ENCODE measurements at regions not wholly inside any gene's neighbourhood (a gene's known extent, or its start where the extent isn't known, plus 50 kb on each side); places are given as distances from the start of the nearest gene placed in this dataset.
A peak's percentile ranks its signal among the peaks of the same experiment; 100 is the strongest.

DNA sequence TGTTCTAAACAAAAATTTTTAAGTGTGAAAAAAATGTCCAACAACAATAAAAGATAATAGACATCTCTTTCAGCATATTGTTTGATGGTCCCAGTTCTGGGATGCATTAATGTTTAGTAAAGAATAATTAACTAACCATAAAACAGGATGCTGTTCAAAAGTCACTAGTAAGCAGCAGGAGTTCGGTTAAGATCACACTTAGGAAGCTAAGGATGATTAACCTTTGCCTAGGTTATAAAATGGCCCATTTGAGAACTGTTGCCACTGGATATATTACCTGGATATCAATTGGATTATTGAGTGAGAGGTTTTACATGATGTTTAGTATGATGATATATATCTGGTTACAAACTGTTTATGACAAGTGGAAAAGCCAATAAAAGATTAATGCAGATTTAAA, 171.7 kb downstream of the ATG4C start:
- Histone ChIP-seq H3K4me3 (ENCODE audit: low read length) (no peak overlapping the region), H3K9me2 (ENCODE audit: insufficient read depth, low read length) (no peaks in the 10 kb centered on the region), H3K9ac (ENCODE audit: low read length) (no peak overlapping the region), H3K9me3 (ENCODE audit: low read length) (no peaks in the 10 kb centered on the region), H3K27me3 (ENCODE audit: insufficient read depth, low read depth, low read length) (no peaks in the 10 kb centered on the region), H3K36me3 (ENCODE audit: insufficient read depth, low read length) (no peaks in the 10 kb centered on the region), H3K4me2 (ENCODE audit: low read length) (no peak overlapping the region), H4K20me1 (ENCODE audit: insufficient read depth) (no peaks in the 10 kb centered on the region), H3K79me2 (replicated peaks; ENCODE audit: insufficient read depth, low read length) (no peaks in the 10 kb centered on the region), H3K27ac (ENCODE audit: low read length) (no peak overlapping the region), H2AFZ (ENCODE audit: low read depth, low read length) (no peak overlapping the region), H3F3A (ENCODE audit: insufficient read depth, low read length, poor library complexity, severe bottlenecking) (no peaks in the 10 kb centered on the region)
- TF ChIP-seq, protein P1, sequence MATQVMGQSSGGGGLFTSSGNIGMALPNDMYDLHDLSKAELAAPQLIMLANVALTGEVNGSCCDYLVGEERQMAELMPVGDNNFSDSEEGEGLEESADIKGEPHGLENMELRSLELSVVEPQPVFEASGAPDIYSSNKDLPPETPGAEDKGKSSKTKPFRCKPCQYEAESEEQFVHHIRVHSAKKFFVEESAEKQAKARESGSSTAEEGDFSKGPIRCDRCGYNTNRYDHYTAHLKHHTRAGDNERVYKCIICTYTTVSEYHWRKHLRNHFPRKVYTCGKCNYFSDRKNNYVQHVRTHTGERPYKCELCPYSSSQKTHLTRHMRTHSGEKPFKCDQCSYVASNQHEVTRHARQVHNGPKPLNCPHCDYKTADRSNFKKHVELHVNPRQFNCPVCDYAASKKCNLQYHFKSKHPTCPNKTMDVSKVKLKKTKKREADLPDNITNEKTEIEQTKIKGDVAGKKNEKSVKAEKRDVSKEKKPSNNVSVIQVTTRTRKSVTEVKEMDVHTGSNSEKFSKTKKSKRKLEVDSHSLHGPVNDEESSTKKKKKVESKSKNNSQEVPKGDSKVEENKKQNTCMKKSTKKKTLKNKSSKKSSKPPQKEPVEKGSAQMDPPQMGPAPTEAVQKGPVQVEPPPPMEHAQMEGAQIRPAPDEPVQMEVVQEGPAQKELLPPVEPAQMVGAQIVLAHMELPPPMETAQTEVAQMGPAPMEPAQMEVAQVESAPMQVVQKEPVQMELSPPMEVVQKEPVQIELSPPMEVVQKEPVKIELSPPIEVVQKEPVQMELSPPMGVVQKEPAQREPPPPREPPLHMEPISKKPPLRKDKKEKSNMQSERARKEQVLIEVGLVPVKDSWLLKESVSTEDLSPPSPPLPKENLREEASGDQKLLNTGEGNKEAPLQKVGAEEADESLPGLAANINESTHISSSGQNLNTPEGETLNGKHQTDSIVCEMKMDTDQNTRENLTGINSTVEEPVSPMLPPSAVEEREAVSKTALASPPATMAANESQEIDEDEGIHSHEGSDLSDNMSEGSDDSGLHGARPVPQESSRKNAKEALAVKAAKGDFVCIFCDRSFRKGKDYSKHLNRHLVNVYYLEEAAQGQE (IDR thresholded peaks at IDR 0.05; ENCODE audit: borderline replicate concordance) = no peak
- TF ChIP-seq EP300 (conservative IDR thresholded peaks at IDR 0.05; ENCODE audit: poor library complexity, severe bottlenecking) = no peak
- TF ChIP-seq CTCF (IDR thresholded peaks at IDR 0.05; ENCODE audit: poor library complexity, severe bottlenecking) = no peak
- no peak for TF ChIP-seq MXI1 (conservative IDR thresholded peaks at IDR 0.05; ENCODE audit: poor library complexity, severe bottlenecking)
- TF ChIP-seq POLR2AphosphoS5 (IDR thresholded peaks at IDR 0.05) = no peak
- TF ChIP-seq RAD21 (conservative IDR thresholded peaks at IDR 0.05) = no peak

DNA sequence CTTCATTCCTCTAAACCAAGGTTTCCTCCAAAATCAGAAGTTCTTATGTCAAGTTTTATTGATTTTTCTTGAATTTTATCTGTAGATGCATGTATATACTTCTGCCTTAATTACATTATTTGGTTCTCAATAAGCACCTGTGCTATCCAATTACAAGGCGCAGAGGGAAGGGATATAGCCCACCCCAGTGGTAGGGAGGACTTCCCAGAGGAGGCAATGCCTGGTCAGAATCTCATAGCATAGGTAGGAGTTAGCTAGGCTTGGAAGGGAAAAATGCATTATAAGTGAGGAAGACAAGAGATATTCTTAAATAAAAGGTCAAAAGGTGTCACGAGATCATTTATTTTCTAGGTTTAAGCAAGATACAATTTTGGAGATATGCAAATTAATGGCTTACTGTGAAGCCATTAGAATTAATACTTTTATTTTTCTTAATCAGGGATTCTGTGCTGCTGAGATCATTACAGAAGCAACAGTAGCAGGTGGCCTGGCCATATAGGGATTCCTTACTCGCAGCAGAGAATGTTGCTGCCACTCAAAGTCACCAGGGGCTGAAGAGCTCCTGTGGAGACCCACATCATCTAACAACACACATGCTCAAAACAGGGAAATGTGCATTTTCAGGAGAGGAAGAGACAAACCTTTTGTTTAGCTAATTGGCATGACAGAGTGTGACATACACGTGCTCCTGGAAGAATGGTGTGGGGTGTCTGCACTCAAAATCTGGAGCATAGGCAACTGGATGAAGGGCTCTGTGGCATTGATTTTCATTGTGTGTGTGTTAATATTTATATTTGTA, 178.3 kb downstream of the ATG4C start:
- H3K27me3 ChIP-seq (ENCODE audit: insufficient read depth, low read depth, low read length) = no peaks in the 10 kb centered on the region
- H3K9ac ChIP-seq (ENCODE audit: low read length) = no peak overlapping the region
- no peaks in the 10 kb centered on the region for H3K9me2 ChIP-seq (ENCODE audit: insufficient read depth, low read length)
- H3K79me2 ChIP-seq (replicated peaks; ENCODE audit: insufficient read depth, low read length) = no peaks in the 10 kb centered on the region
- no peaks in the 10 kb centered on the region for H3F3A ChIP-seq (ENCODE audit: insufficient read depth, low read length, poor library complexity, severe bottlenecking)
- no peak overlapping the region for H3K4me2 ChIP-seq (ENCODE audit: low read length)
- no peak overlapping the region for H3K4me3 ChIP-seq (ENCODE audit: low read length)
- no peak overlapping the region for H2AFZ ChIP-seq (ENCODE audit: low read depth, low read length)
- H3K9me3 ChIP-seq (ENCODE audit: low read length) = no peaks in the 10 kb centered on the region
- TF ChIP-seq CTCF (IDR thresholded peaks at IDR 0.05; ENCODE audit: poor library complexity, severe bottlenecking) (no peak), POLR2AphosphoS5 (IDR thresholded peaks at IDR 0.05) (peak; percentile 66), EZH2 (IDR thresholded peaks at IDR 0.05; ENCODE audit: borderline replicate concordance, insufficient read depth, low read length, poor library complexity, severe bottlenecking) (no peak), EP300 (conservative IDR thresholded peaks at IDR 0.05; ENCODE audit: poor library complexity, severe bottlenecking) (peak; percentile 56)
- peak overlapping the region; percentile 17 for H3K27ac ChIP-seq (ENCODE audit: low read length)
- H4K20me1 ChIP-seq (ENCODE audit: insufficient read depth) = no peaks in the 10 kb centered on the region
- no peaks in the 10 kb centered on the region for H3K36me3 ChIP-seq (ENCODE audit: insufficient read depth, low read length)

Measured in neural cell (in vitro differentiated cells).